HG03520 (cell line): ENCODE measurements at regions not wholly inside any gene's neighbourhood (a gene's known extent, or its start where the extent isn't known, plus 50 kb on each side); places are given as distances from the start of the nearest gene placed in this dataset.

Experiments used
- ATAC-seq: cut with Tn5 transposase; IDR thresholded peaks from one replicate; pipeline ENCODE4 v1.9.1; 2021; ENCODE audit warnings: mild to moderate bottlenecking, moderate library complexity; ENCODE audit not compliant: unreplicated experiment

- ATAC-seq = no peak
Measured at GRCh38 chr7:153006452-153006851, 246.9 kb downstream of the ACTR3B start.

GRCh38 chr7:153006911-153007310 lies 247.4 kb downstream of the ACTR3B start:
- no peak for ATAC-seq

- no peak for ATAC-seq
Measured at GRCh38 chr7:153010416-153010815, 250.9 kb downstream of the ACTR3B start.

- ATAC-seq = no peak
Measured at GRCh38 chr7:153012203-153012602, 252.7 kb downstream of the ACTR3B start.

- no peak for ATAC-seq
Measured at GRCh38 chr7:153017223-153017622, 257.7 kb downstream of the ACTR3B start.

- ATAC-seq = no peak
Measured at GRCh38 chr7:153021542-153021941, 262.0 kb downstream of the ACTR3B start.

- ATAC-seq = no peak
Measured at GRCh38 chr7:153022475-153023193, 263.1 kb downstream of the ACTR3B start.

- no peak for ATAC-seq
Measured at GRCh38 chr7:153023194-153023592, 263.6 kb downstream of the ACTR3B start.

GRCh38 chr7:153027210-153027609 lies 267.7 kb downstream of the ACTR3B start:
- no peak for ATAC-seq

- no peak for ATAC-seq
Measured at GRCh38 chr7:153027904-153028303, 268.4 kb downstream of the ACTR3B start.

- no peak for ATAC-seq
Measured at GRCh38 chr7:153030976-153031375, 271.4 kb downstream of the ACTR3B start.

- no peak for ATAC-seq
Measured at GRCh38 chr7:153034791-153035190, 275.2 kb downstream of the ACTR3B start.

- no peak for ATAC-seq
Measured at GRCh38 chr7:153036396-153037063, 277.0 kb downstream of the ACTR3B start.

GRCh38 chr7:153043440-153043839 lies 283.9 kb downstream of the ACTR3B start:
- ATAC-seq = no peak

GRCh38 chr7:153044981-153045380 lies 285.4 kb downstream of the ACTR3B start:
- ATAC-seq = no peak

- ATAC-seq = no peak
Measured at GRCh38 chr7:153047079-153047959, 287.8 kb downstream of the ACTR3B start.

- ATAC-seq = no peak
Measured at GRCh38 chr7:153052206-153052605, 292.7 kb downstream of the ACTR3B start.

- ATAC-seq = no peak
Measured at GRCh38 chr7:153061910-153062528, 302.5 kb downstream of the ACTR3B start.

GRCh38 chr7:153065051-153065450 lies 305.5 kb downstream of the ACTR3B start:
- no peak for ATAC-seq

GRCh38 chr7:153066711-153067110 lies 307.2 kb downstream of the ACTR3B start:
- no peak for ATAC-seq

- no peak for ATAC-seq
Measured at GRCh38 chr7:153070141-153070540, 310.6 kb downstream of the ACTR3B start.
